Activated T-helper 1 cell treated with anti-CD3 and anti-CD28 coated beads, Interleukin-2, amount 50 U/mL, for 16 hours (primary cell): ENCODE measurements at regions not wholly inside any gene's neighbourhood (a gene's known extent, or its start where the extent isn't known, plus 50 kb on each side); places are given as distances from the start of the nearest gene placed in this dataset.
"Not testable (repeated sequence)": the region's sequence is repeated elsewhere in the genome, so short reads cannot be mapped to it uniquely, and the experiment has no call there.

Source experiments
- DNase-seq, 2 donors: peaks; one replicate each; pipeline ENCODE4 v3.0.0-alpha.2; 2020; ENCODE audit warnings: low read depth in 1 of 2, low spot score in 1 of 2

DNA sequence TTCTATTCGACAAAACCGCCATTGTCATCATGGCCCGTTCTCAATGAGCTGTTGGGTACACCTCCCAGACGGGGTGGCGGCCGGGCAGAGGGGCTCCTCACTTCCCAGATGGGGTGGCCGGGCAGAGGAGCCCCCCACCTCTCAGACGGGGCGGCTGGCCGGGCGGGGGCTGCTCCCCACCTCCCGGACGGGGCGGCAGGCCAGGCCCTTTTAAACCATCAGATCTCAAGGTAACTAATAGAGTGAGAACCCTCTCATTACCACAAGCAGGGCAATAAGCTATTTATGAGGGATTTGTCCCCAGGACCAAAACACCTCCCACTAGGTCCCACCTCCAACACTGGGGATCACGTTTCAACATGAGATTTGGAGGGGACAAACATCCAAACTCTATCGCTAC lies 571.5 kb downstream of the INSC start:
- not testable (repeated sequence) for DNase-seq

DNA sequence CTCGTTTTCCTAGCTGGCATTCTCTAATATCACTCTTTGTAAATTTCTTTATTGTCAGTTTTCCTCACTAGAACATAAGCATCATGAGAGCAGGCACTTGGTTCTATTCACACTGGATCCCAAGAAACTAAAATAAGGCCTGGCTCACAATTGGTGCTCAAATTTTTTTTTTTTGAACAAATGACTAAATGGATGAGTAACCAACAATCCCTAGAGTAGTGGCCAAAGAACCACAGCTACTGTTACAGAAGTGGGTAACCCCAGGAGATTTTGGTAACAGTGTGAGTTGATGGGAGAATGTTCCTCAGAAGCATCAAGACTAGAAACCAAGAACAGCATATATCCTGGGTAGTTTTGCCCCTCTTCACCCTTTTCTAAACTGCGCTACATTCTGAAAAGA lies 572.6 kb downstream of the INSC start:
- DNase-seq, result no peak

DNA sequence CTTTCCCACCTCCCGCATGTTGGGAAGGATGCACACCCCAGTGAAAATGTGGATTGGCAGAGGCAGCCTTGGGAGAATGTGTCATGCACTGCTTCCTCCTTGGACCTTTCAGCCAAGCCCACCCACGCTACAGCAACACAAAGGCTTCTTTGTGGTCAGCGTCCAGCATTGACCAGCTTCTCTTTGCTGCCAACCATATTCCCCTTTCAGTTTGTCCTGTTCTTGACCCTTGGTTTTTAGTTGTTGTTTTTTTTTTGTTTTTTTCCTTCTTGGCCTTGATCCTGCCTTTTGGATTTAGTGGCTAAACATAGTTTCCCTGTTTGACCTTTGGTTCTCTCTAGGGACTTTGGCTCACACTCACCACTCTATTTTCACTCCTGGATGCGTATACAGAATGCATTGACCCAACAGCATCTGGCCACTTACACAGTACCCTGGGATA lies 573.6 kb downstream of the INSC start:
- no peak for DNase-seq

DNA sequence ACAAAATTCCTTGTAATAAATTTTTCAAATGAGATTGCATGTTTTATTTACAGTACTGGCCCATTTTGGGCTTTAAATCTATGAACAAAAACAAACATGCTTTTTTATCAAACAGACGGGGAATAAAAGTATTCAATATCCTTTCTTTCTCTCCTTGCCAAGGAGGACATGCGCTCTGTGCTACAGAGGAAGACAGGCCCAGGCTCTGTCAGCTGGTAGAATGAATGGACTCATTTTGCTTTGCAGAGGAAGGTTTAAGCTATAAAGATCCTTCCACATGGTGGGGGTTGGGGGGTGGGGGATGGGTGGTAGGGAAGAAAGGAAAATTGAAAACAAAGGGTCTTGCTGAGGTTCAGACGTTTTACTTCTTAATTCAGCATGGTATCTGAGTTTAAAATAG lies 575.6 kb downstream of the INSC start:
- no peak for DNase-seq

DNA sequence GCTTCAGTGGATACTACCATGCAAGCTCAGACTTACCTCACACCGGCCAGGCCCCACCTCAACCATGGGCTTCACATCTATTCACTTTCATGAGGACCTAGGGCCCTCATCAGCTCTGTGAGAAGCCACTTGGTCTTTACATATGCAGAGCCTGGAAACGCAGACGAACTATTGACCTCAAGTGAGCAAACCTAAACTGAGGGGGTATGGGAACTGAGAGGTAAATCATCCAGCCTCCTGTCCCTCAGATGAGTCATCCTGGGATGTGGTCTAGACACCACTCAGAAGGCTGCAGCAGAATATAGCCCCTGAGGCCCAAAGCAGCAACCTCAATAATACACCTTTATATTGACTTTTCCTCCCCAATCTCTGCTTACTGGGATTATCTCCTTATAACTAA lies 578.0 kb downstream of the INSC start:
- DNase-seq, result no peak

DNA sequence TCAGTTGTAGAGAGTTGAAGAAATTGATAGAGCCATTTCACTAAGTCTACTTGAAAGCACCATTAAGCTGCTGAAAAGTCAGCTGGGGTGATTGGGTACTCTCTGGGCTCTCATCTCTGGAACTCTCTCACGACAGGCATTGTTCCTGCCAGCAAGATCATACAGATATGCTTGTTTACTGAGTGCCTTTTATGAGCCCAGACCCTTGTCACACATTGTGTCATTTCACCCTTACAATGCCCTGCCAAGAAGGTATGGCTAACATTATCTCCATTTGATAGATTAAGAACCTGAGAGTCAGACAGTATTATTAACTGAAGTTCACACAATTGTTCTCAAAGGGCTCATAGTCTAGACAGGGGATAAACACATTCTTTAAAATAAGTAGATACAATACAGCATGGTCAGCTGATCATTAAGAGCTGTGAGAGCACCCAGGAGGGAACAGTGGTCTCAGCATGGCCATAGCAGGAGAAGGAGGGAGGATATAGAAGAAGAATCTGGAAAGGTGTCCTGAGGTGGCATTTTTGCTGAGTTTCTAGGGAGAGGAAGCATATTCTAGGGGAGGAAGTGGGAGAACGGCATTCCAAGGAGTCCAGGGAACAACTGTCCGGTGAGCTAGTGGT lies 580.5 kb downstream of the INSC start:
- DNase-seq, result no peak

DNA sequence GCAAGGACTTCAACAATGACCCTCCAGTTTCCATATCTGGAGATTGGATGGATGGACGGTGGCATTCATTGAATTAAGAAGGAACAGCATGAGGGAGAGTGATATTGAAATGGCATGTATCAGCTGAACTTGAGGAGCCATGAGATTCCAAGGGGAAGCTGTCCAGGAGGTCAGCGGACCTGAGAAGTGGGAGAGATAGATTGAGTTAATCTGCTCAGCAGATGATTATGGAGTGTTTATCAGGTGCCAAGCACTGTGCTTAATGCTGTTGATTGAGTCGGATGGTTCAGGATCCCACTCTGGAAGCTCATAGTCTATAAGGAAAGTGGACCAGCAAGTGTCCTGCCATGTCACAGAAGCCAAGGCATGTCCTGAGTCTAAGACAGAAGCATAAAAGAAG lies 581.3 kb downstream of the INSC start:
- DNase-seq, result no peak

DNA sequence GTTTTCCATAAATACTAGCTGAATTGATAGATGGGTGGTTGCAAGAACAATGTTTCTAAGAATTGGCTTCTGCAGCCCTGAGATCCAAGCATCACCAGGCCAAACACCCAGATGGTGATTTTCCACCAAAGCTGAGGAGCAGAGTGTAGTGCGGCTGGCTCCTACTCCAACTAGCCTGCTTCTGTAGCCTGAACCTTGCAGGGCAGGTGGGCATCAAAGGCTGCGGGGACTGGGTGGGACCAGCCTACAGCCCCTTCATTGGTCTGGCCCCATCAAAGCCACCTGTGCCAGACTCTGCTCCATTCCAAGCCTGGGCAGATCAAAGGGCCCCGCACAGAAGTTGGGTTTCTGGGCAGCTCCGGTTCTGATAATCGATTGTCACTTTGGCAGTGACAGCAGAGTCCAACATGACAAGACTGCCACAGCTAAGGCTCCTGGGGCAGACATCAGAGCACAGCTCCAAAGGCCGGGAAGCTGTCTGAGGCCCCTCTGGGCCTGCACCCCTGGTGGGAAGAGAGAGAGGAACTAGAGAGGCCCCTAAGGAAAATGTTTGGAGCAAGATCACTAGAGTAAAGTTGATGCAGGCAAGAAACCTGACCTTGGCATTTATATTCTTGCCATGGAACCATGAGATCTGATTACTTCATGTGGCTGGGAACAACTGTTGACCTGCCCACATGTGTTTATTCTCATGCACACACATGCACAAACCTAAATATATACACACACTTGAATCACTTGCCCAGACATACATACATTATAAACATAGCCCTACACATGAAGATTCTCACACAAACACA lies 582.9 kb downstream of the INSC start:
- DNase-seq, result no peak

DNA sequence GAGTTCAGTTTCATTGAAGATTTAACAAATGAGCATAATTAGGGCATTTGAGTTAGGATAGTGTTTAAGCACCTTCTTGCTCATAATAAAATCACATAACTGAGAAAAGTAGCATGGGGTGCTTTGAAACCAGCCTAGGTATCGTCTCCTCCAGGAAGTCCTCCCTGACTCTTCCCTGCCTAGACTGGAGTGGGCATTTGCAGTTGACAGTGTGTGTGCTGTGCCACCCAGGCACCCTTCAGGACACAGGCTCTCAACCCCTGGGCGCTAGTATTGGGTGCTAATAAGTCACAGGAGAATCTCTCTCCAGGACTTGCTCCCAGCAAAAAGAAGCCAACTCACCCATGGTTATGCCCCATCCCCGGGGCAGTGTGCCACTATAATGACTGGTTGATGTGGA lies 584.1 kb downstream of the INSC start:
- DNase-seq, result no peak

DNA sequence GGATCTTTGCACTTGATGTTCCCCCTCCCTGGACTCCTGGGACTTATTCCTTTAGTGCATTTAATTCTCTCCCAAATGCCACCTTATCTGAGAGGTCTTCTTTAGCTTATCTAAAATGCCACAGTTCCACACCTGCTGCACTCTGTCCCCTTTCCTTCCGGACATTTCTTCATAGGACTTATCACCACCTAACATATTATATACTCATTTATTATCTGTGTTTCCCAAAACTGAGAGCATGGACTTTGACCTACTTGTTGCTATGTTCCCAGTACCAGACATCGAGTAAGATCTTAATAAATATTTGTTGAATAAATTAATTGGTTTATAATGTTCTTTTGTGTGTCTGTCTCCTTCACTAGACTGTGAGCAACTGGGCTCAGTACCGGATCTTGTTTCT lies 585.3 kb downstream of the INSC start:
- DNase-seq, result no peak

DNA sequence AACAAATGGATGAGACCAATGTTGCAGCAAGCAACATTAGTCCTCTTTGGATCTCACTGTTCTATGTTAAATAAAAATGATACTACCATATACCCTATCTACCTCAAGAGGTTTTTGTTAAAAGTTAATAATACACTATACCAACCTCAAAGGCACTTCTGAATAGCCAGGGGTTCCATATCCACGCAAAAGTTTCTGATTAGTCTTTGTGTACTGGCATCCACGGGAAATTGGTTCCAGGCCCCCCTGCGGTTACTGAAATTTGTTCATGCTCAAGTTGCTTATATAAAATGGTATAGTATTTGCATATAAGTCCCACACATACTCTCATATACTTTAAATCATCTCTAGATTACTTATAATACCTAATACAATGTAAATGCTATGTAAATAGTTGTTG lies 585.7 kb downstream of the INSC start:
- DNase-seq, result no peak

DNA sequence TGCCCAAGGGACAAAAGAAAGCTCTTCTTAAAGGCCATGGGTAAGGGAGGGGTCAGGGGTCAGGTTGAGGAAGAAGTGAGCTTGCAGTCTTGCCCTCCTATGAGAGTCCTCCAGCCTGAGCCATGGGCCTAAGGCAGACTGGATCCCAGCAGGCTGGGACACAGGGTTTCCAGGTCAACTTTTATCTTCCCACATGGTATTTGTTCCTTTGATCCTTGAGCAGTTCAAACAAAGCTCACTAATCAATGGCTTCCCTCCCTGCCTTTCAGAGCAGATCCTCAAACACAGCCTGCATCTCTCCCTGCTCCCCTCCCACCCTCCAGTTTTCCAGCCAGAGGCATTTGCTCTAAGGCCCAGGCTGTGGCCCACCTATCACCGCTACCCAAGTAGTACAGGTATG lies 589.3 kb downstream of the INSC start:
- no peak for DNase-seq

DNA sequence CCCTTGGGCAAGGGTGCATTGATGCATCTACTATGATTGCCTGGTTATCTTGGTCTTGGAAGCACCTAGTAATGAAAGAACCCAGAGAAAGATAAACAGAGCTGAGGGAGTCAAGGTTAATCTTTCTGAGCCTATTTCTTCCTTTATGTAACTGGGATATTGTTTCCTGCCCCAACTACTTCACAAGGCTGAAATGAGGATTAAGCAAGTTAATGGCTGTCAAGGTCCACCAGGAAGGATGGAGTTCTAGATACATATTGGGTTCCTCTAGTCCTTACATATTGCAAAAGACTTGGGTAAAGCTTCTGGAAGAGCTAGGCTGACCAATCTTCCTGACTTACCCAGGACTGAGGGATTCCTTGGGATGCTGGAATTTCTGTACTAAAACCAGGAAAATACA lies 589.8 kb downstream of the INSC start:
- DNase-seq, result no peak

DNA sequence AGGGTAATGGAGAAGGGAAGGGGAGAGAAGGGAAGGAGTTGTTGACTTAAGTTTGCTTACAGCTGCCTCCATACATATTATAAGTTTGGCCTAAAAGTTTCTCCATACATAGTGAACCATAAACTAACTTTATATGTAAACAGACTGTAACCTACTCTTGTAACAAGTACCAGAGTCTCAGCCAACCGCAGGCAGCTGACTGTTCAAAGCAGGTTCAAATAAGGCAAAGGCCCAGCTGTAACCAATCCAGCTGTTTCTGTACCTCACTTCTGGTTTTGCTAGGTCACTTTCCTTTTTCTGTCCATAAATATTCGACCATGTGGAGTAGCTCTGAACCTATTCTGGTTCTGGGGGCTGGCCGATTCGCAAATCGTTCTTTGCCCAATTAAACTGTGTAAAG lies 591.2 kb downstream of the INSC start:
- DNase-seq, result no peak

DNA sequence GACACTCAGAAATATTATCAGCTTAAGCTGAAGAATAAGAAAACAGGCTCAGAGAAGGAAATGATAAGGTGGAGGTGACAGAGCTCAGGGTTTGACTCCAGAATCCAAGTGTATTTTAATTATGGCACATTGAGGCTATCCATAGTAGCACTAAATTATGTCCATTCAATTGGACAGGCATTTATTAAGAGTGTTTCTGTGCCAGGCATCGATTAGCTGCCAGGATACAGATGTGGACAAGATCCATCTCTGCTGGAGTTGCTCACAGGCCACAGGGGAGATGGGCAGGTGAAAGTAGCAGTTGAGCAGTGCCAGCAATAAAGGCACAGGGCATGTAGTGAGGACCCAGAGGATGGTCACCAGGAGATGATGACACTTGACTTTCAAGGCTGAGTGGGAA lies 592.5 kb downstream of the INSC start:
- no peak for DNase-seq

DNA sequence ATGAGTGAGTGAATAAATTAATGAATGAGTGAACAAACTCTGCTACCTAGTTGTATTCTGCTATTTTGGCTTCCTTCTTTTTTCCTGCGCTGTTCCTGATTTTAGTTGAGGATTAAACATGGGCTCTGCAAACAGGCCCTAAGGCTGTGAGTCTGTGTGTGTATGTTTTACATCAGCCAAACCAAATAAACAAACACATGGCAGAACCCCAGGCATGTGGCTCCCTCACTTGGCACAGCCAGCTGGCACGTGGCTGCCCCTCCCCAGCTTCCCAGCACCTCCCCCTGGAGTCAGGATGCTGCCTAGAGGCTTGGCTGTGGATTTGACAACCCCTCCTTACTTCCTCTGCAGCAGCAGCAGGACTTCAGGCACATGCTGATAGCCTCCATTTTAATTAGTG lies 593.2 kb downstream of the INSC start:
- DNase-seq, result no peak

DNA sequence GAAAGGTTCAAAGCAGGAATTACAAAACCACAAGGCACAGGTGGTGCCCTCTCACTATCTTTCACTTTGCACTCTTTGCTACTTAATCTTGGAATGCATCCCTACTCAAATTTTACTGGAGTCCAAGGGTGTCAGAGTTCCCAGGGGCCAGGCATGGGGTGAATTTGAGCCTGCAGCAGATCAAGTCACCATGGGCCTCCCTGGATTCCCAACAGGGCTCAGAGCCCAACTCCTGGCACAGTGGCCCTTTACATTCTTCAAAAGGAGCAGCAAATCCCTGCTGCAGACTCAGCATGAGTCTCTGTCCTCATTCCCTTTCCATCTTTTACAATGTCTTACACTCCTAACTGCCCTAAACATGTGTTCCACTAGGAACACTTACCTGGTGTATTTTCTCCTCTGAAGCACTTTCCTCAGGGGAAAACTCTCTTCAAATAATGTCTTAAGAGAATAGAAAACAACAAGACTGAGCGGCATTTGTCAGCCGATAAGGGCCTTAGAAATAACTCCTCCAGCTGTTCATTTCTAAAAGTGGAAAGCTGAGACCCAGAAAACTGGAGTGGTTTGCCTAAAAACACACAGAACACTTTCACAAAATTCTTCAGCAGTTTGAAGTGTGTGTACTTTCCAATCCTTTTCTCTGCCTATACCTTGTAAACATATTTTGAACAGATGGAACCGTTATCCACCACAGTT lies 596.0 kb downstream of the INSC start:
- DNase-seq, result no peak

DNA sequence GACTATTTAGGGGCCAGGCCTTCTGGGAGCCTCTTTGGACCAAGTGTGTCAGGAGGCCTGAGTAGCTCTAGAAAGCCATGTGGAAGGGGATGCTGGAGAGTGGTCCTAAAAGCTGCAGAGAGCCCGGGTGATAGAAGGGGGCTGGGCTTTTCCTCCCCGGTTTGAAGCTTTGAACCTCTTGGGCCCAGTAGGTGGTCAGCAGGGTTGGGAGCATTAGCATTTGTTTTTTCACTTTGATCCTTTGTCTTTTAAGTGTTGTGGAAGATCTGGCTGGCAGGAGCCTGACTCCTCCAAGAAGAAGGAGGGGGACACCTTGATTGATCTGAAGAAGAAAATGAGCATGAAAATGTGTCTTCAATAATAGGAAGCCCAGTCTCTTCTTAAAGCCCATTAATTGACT lies 596.6 kb downstream of the INSC start:
- DNase-seq, result no peak

DNA sequence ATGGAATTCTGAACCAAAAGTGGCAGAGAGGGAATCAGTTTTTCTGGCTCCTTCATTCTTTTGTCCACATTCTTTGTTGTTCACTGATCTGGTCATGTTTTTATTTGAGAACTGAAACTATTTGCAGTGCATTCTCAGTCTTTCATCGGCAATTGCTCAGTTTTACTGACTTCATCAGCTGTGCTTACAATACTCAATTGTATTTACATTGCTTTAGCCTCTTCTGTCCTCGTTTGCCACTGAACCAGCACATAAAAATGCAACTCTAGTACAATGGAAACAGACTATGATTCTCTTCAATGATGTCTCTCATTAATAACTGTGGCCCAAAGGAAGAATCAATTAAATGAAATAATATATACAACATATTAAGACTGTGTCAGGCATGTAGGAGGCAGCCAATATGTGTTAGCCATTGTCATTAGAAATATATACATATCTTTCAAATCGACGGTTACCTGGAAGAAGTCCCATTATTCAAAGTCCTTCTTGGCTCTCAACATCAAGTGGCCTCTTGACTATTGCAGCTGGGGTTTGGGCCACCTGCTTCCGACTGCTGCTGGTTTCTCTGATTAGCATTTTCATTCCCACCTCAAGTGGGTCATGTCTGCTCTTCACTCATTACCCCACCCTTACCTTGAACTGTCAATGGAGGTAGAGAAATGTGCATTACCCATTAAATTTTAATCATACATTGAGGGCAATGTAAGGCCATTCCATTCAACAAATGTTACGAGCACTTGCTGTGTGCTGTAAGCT lies 600.1 kb downstream of the INSC start:
- no peak for DNase-seq

DNA sequence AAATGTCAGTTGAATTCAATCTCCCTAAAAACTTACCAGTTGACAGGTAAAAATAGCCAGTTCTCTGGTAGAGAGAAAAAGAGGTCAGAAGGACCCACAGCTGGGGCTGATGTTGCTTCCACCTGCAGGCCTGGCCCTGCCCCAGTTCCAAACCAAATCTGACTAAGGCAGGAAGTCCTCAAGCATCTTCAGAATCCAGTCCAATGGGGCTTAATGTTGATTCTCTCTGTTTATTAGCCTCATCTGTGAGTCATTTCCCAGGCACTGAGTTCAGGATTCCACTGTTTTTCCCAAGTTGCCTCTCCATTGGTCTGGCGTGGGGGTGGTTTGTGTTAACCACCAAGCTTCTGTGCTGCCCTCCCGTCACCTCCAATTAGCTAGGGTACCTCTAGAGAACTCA lies 601.8 kb downstream of the INSC start:
- no peak for DNase-seq

DNA sequence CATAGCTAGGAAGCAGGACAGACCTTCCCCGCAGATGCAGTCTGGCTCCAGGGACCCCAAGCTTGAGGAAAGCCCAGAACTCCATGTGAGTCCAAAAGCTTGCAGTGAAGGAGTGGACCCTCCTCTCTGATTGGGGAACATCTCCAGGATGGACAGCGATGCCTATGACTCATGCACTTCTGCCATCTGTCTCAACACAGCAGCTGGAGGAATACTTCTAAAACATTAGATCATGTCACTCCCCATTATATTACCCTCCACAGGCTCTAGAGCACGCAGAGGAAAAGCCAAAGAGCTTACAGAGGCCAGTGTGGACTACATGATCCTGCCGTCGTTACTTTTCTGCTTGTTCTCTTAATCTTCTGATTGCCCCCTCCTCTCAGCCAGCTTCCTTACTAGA lies 605.7 kb downstream of the INSC start:
- no peak for DNase-seq

DNA sequence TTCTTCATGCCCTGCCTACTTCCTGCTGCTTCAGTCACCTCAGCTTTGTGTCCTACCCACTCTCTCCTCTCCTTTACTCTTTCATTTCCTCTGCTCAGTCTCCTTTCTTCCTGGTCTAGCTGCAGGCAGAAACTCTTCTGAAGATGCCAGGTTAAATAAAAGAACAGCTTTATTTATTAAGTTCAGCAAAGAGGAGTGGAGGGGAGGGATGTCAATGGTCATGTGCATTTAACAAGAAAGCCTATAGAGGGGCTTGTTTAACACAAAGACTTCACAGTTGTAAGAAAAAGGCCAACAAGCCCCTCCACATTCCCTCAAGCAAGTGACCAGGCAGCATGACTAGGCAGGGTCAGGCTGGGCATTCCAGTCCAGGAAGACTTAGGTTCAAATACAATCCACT lies 609.2 kb downstream of the INSC start:
- DNase-seq, result no peak
